B cell (primary cell): ENCODE measurements at regions not wholly inside any gene's neighbourhood (a gene's known extent, or its start where the extent isn't known, plus 50 kb on each side); places are given as distances from the start of the nearest gene placed in this dataset.

ENCODE experiments used
- ATAC-seq: fragments of 200-7000 bp; cut with Tn5 transposase; one replicate; pipeline ENCODE4 v1.10.0; 2021; ENCODE audit warnings: low read depth, mild to moderate bottlenecking, moderate number of reproducible peaks, moderate library complexity
- CTCF ChIA-PET: fragments of 350-600 bp; sonication (Branson Sonifier 250); formaldehyde crosslinking; loops from one replicate; lab custom pipeline; 2021; ENCODE audit warnings: antibody characterized with exemption, inconsistent platforms; lab: Charles Lee
- POLR2A ChIA-PET: fragments of 350-600 bp; sonication (Branson Sonifier 250); formaldehyde crosslinking; loops from one replicate; lab custom pipeline; 2021; ENCODE audit warnings: antibody characterized with exemption; lab: Charles Lee
- DNase-seq: peaks from one replicate; pipeline ENCODE4 v3.0.0; 2013
- H2AFZ ChIP-seq: 2 replicates; pipeline ENCODE4 v1.6.1; 2012; ENCODE audit warnings: mild to moderate bottlenecking, low read depth, low read length; ENCODE audit not compliant: insufficient read depth, poor library complexity, severe bottlenecking
- H3K27ac ChIP-seq, 2 donors: 1 replicate in 1 of 2; 2 replicates in 1 of 2; pipeline ENCODE4 v1.5.1; 2012 to 2013; ENCODE audit warnings: low read length in 2 of 2, mild to moderate bottlenecking in 2 of 2, moderate library complexity in 1 of 2
- H3K27me3 ChIP-seq, 4 experiments: fragments of 200-600 bp in 1 of 4; sonication (generic) in 1 of 4; replicated peaks in 1 of 4; 1 replicate in 2 of 4; 2 replicates in 2 of 4; pipeline versions ENCODE4 v1.6.1 to v1.7.0; 2013 to 2016; ENCODE audit warnings: low read length in 3 of 4, mild to moderate bottlenecking in 2 of 4, mixed read lengths in 1 of 4, moderate library complexity in 1 of 4; ENCODE audit not compliant: insufficient read depth in 4 of 4, control insufficient read depth in 3 of 4; ENCODE audit errors: control extremely low read depth in 1 of 4
- H3K36me3 ChIP-seq, 2 experiments: replicated peaks in 1 of 2; 1 replicate in 1 of 2; 2 replicates in 1 of 2; pipeline versions ENCODE4 v1.6.1 to v1.7.1; 2013; ENCODE audit warnings: low read length in 1 of 2; ENCODE audit not compliant: insufficient read depth in 2 of 2, control insufficient read depth in 1 of 2; ENCODE audit errors: control extremely low read depth in 1 of 2, extremely low read depth in 1 of 2
- H3K4me1 ChIP-seq, 2 donors: fragments of 200-600 bp in 1 of 2; sonication (generic) in 1 of 2; 1 replicate in 1 of 2; 2 replicates in 1 of 2; pipeline versions ENCODE4 v1.5.1 to v1.6.1; 2013 to 2017; ENCODE audit warnings: low read length in 2 of 2; ENCODE audit not compliant: control insufficient read depth in 2 of 2, insufficient read depth in 2 of 2
- H3K4me2 ChIP-seq: replicated peaks from 2 replicates; pipeline ENCODE3; 2012; ENCODE audit warnings: mild to moderate bottlenecking, low read depth, low read length; ENCODE audit not compliant: poor library complexity, severe bottlenecking
- H3K4me3 ChIP-seq, 5 experiments: fragments of 200-600 bp in 1 of 5; sonication (generic) in 1 of 5; 1 replicate in 3 of 5; 2 replicates in 2 of 5; pipeline versions ENCODE4 v1.5.1 to v1.7.0; 2011 to 2016; ENCODE audit warnings: low read length in 4 of 5, mild to moderate bottlenecking in 4 of 5, low read depth in 2 of 5, control low read depth in 1 of 5, moderate library complexity in 1 of 5; ENCODE audit not compliant: insufficient read depth in 1 of 5; ENCODE audit errors: control extremely low read depth in 1 of 5, extremely low read depth in 1 of 5
- H3K79me2 ChIP-seq: fragments of 200-600 bp; sonication (generic); one replicate; pipeline ENCODE4 v1.6.0; 2016; ENCODE audit warnings: low read length; ENCODE audit not compliant: control insufficient read depth, insufficient read depth
- H3K9ac ChIP-seq: fragments of 200-600 bp; sonication (generic); 2 replicates; pipeline ENCODE4 v1.6.1; 2017; ENCODE audit warnings: mild to moderate bottlenecking, low read length, moderate library complexity
- H3K9me3 ChIP-seq, 3 donors: one replicate each; pipeline versions ENCODE4 v1.6.1 to v1.7.1; 2013; ENCODE audit warnings: low read length in 2 of 3; ENCODE audit not compliant: control insufficient read depth in 2 of 3, insufficient read depth in 1 of 3; ENCODE audit errors: control extremely low read depth in 1 of 3
- H4K20me1 ChIP-seq: 2 replicates; pipeline ENCODE4 v1.6.0; 2012; ENCODE audit warnings: mild to moderate bottlenecking, low read length; ENCODE audit not compliant: insufficient read depth, control insufficient read depth, poor library complexity, severe bottlenecking
- H3K27ac Mint-ChIP-seq: one replicate; pipeline ENCODE4 v1.8.0; 2021; ENCODE audit warnings: mixed read lengths
- H3K27me3 Mint-ChIP-seq: one replicate; pipeline ENCODE4 v1.8.0; 2021; ENCODE audit warnings: mixed read lengths
- H3K4me1 Mint-ChIP-seq: one replicate; pipeline ENCODE4 v1.8.0; 2021; ENCODE audit warnings: mixed read lengths
- H3K4me3 Mint-ChIP-seq: one replicate; pipeline ENCODE4 v1.8.0; 2021; ENCODE audit warnings: mixed read lengths
- H3K9me3 Mint-ChIP-seq: one replicate; pipeline ENCODE4 v1.8.0; 2022; ENCODE audit warnings: mixed read lengths; ENCODE audit not compliant: insufficient read depth
- EZH2 ChIP-seq: IDR thresholded peaks from 2 replicates; pipeline ENCODE4 v1.6.1; 2012; ENCODE audit warnings: borderline replicate concordance, low read depth, mild to moderate bottlenecking, moderate library complexity, low read length; ENCODE audit not compliant: insufficient read depth, poor library complexity, severe bottlenecking
- WGBS: methylation state at CpG from one replicate; pipeline ENCODE4 v1.1.5; 2013; ENCODE audit warnings: missing lambda C conversion rate; ENCODE audit not compliant: insufficient coverage; 5-methylcytosine and 5-hydroxymethylcytosine counted together
- intact Hi-C: fragments of 100-400 bp; cut with micrococcal nuclease; formaldehyde crosslinking; loops from one replicate; pipeline ENCODE4 v1.10.0; 2022
- TF ChIP-seq, protein P1 (sequence below): fragments of 200-600 bp; IDR thresholded peaks from one replicate; pipeline ENCODE4 v1.8.0; 2022; ENCODE audit warnings: antibody characterized with exemption, mild to moderate bottlenecking

- POLR2A ChIA-PET: no interaction called here
These were observed 528.8 kb downstream of the CPS1 start for GRCh38 chr2:211085056-211085680.

DNA sequence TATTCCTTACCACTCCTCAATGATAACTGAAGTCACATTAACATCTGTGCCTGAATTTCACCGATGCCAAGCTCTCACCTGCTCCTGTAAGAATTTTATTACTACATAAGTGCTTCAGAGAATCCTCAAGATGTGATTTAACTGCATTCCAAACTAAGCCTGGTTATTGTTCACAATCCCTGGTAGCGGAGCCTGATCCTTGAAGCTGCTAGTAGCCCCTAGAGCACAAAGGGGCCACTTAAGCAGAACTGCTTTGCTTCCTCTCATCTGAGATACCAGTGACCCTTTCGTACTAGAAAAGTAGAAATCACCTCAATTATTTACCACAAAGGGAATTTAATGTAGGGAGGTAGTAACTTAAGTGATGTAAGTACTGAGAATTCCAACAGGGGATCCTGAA, 529.6 kb downstream of the CPS1 start:
- no peak overlapping the region for H3K27ac Mint-ChIP-seq
- ChIA-PET CTCF (interaction anchor here (1.1 to 1.6 kb wide), 5 partner anchors 10 to 1482 kb away, joined by 3 to 8 read pairs (median 4); no protein-coding TSS in a partner anchor), POLR2A (no interaction called here)
- H3K4me1 Mint-ChIP-seq: no peaks in the 10 kb centered on the region
- no peak overlapping the region for H3K4me3 Mint-ChIP-seq
- no peaks in the 10 kb centered on the region for H3K9me3 Mint-ChIP-seq
- TF ChIP-seq, protein P1, sequence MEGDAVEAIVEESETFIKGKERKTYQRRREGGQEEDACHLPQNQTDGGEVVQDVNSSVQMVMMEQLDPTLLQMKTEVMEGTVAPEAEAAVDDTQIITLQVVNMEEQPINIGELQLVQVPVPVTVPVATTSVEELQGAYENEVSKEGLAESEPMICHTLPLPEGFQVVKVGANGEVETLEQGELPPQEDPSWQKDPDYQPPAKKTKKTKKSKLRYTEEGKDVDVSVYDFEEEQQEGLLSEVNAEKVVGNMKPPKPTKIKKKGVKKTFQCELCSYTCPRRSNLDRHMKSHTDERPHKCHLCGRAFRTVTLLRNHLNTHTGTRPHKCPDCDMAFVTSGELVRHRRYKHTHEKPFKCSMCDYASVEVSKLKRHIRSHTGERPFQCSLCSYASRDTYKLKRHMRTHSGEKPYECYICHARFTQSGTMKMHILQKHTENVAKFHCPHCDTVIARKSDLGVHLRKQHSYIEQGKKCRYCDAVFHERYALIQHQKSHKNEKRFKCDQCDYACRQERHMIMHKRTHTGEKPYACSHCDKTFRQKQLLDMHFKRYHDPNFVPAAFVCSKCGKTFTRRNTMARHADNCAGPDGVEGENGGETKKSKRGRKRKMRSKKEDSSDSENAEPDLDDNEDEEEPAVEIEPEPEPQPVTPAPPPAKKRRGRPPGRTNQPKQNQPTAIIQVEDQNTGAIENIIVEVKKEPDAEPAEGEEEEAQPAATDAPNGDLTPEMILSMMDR: no peak
- TF ChIP-seq EZH2: no peak
- no peaks in the 10 kb centered on the region for H3K79me2 ChIP-seq
- no peaks in the 10 kb centered on the region for H3K4me1 ChIP-seq
- no peaks in the 10 kb centered on the region for H3K27me3 ChIP-seq
- H3K9me3 ChIP-seq: no peaks in the 10 kb centered on the region
- no peak overlapping the region for H3K4me2 ChIP-seq
- no peaks in the 10 kb centered on the region for H4K20me1 ChIP-seq
- H3K4me3 ChIP-seq: no peak overlapping the region
- no peak overlapping the region for H2AFZ ChIP-seq
- H3K36me3 ChIP-seq: no peaks in the 10 kb centered on the region
- H3K9ac ChIP-seq: no peak overlapping the region
- no peak for DNase-seq
- no peak for ATAC-seq
- no peak overlapping the region for H3K27ac ChIP-seq
- H3K27me3 Mint-ChIP-seq: no peaks in the 10 kb centered on the region
- WGBS: 75% methylated on average over 2 of the region's 3 CpGs
- intact Hi-C loops: no loop called here

More at GRCh38 chr2:211085056-211085680, 528.8 kb downstream of the CPS1 start:
- Histone ChIP-seq H4K20me1 (no peaks in the 10 kb centered on the region), H3K27me3 (no peaks in the 10 kb centered on the region), H3K27ac (no peak overlapping the region), H3K4me3 (no peak overlapping the region), H3K4me2 (no peak overlapping the region), H3K36me3 (no peaks in the 10 kb centered on the region), H3K9ac (no peak overlapping the region), H3K9me3 (no peaks in the 10 kb centered on the region), H3K79me2 (no peaks in the 10 kb centered on the region), H2AFZ (no peak overlapping the region), H3K4me1 (no peaks in the 10 kb centered on the region)
- Mint-ChIP-seq H3K27ac (no peak overlapping the region), H3K4me3 (no peak overlapping the region), H3K27me3 (no peaks in the 10 kb centered on the region), H3K4me1 (no peaks in the 10 kb centered on the region), H3K9me3 (no peaks in the 10 kb centered on the region)
- intact Hi-C loops: loop anchor here (2.0 kb wide), 1 partner anchor 1482 kb away; no protein-coding TSS in a partner anchor
- no CpG with 5 or more reads among the region's 5 CpGs for WGBS
- DNase-seq: peak; percentile 7
- CTCF ChIA-PET: interaction anchor here (1.1 to 1.6 kb wide), 5 partner anchors 9 to 1482 kb away, joined by 3 to 8 read pairs (median 4); no protein-coding TSS in a partner anchor
- ATAC-seq: no peak
- TF ChIP-seq, protein P1: peak; percentile 66
- no peak for TF ChIP-seq EZH2
